ENCODE measurements at regions not wholly inside any gene's neighbourhood (a gene's known extent, or its start where the extent isn't known, plus 50 kb on each side); places are given as distances from the start of the nearest gene placed in this dataset.

DNA sequence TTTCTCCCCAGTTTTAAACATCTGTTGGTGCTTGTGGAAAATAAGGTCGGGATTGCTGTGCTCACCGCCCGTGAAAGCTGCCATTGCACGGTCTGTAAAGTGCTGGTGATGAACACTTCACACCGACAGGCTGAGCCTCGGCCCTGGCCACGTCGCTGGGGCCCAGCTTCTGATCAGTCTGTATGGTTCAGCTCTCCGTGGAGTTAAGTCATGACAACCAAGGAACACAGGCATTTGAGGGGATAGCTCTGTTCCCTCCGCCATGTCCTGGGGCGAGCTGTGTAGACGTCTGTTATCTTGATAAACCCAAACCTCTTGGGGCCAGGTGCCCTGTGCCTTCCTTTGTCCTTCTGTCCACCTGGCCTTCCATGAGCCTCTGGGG is 110.6 kb downstream of the METRNL start:
- CTCF ChIA-PET, result interaction anchor here (1.0 kb wide), 1 partner anchor 10 kb away, joined by 3 read pairs; no protein-coding TSS in a partner anchor
- POLR2A ChIA-PET, result no interaction called here
- no peak overlapping the region for H3K4me2 ChIP-seq
- DNase-seq (ENCODE audit: low read depth in 1 of 2, low spot score in 1 of 2) (no peak), FAIRE-seq (no peak), ATAC-seq (no peak)
- peaks cover 3% of the 10 kb centered on the region; the same call in 1 of the 3 replicates for H3K9me3 ChIP-seq
- no peaks in the 10 kb centered on the region for H3K4me1 ChIP-seq
- H3K4me3 ChIP-seq, result no peak overlapping the region
- no peak for TF ChIP-seq PHF8 (IDR thresholded peaks at IDR 0.05; ENCODE audit: borderline replicate concordance, low read depth)
- TF ChIP-seq JUNB (IDR thresholded peaks at IDR 0.05), result no peak
- no peak for TF ChIP-seq HOXA7 (CRISPR knock-in tag; IDR thresholded peaks at IDR 0.05)
- no peak for TF ChIP-seq GATA3 (IDR thresholded peaks at IDR 0.05; ENCODE audit: borderline replicate concordance)
- TF ChIP-seq ZNF302 (CRISPR knock-in tag; IDR thresholded peaks at IDR 0.05), result no peak
- TF ChIP-seq KDM5A (IDR thresholded peaks at IDR 0.05), result no peak
- TF ChIP-seq RFX5 (IDR thresholded peaks at IDR 0.05), result no peak
- TF ChIP-seq NR3C1 (IDR thresholded peaks at IDR 0.05), result no peak
- TF ChIP-seq, protein P1, sequence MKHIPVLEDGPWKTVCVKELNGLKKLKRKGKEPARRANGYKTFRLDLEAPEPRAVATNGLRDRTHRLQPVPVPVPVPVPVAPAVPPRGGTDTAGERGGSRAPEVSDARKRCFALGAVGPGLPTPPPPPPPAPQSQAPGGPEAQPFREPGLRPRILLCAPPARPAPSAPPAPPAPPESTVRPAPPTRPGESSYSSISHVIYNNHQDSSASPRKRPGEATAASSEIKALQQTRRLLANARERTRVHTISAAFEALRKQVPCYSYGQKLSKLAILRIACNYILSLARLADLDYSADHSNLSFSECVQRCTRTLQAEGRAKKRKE (CRISPR knock-in tag; IDR thresholded peaks at IDR 0.05; ENCODE audit: low read depth), result no peak
- TF ChIP-seq HOXB13 (CRISPR knock-in tag; IDR thresholded peaks at IDR 0.05; ENCODE audit: low read depth), result no peak
- no peak for TF ChIP-seq TP53 (CRISPR knock-in tag; IDR thresholded peaks at IDR 0.05)
- TF ChIP-seq ZC3H11A (IDR thresholded peaks at IDR 0.05), result no peak
- no peak for TF ChIP-seq CHD4 (IDR thresholded peaks at IDR 0.05; ENCODE audit: borderline replicate concordance)
- 83% methylated on average over 12 of the region's 12 CpGs for WGBS (ENCODE audit: missing lambda C conversion rate)
- no peak overlapping the region for H3K27ac ChIP-seq

- Histone ChIP-seq H3K4me2 (no peak overlapping the region), H3K4me3 (no peak overlapping the region), H3K9me3 (peaks cover 3% of the 10 kb centered on the region; the same call in 1 of the 3 replicates), H3K4me1 (no peaks in the 10 kb centered on the region), H3K27ac (no peak overlapping the region)
- WGBS (ENCODE audit: missing lambda C conversion rate), result 59% methylated on average over 16 of the region's 21 CpGs
- ChIA-PET CTCF (interaction anchor here (1.0 kb wide), 1 partner anchor 11 kb away, joined by 3 read pairs; no protein-coding TSS in a partner anchor), POLR2A (no interaction called here)
- FAIRE-seq, result no peak
- DNase-seq (ENCODE audit: low read depth in 1 of 2, low spot score in 1 of 2), result no peak
- ATAC-seq, result no peak
- TF ChIP-seq, protein P2, sequence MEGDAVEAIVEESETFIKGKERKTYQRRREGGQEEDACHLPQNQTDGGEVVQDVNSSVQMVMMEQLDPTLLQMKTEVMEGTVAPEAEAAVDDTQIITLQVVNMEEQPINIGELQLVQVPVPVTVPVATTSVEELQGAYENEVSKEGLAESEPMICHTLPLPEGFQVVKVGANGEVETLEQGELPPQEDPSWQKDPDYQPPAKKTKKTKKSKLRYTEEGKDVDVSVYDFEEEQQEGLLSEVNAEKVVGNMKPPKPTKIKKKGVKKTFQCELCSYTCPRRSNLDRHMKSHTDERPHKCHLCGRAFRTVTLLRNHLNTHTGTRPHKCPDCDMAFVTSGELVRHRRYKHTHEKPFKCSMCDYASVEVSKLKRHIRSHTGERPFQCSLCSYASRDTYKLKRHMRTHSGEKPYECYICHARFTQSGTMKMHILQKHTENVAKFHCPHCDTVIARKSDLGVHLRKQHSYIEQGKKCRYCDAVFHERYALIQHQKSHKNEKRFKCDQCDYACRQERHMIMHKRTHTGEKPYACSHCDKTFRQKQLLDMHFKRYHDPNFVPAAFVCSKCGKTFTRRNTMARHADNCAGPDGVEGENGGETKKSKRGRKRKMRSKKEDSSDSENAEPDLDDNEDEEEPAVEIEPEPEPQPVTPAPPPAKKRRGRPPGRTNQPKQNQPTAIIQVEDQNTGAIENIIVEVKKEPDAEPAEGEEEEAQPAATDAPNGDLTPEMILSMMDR (IDR thresholded peaks at IDR 0.05), result no peak
- no peak for TF ChIP-seq FOSL2 (IDR thresholded peaks at IDR 0.05)
- no peak for TF ChIP-seq FOSL2 (CRISPR knock-in tag; IDR thresholded peaks at IDR 0.05)
- no peak for TF ChIP-seq ZFP36 (IDR thresholded peaks at IDR 0.05; ENCODE audit: borderline replicate concordance, partially characterized antibody)
- TF ChIP-seq JUN (IDR thresholded peaks at IDR 0.05), result no peak
- TF ChIP-seq RCOR1 (IDR thresholded peaks at IDR 0.05; ENCODE audit: low read depth, low read length), result no peak
- TF ChIP-seq MAFK (IDR thresholded peaks at IDR 0.05; ENCODE audit: partially characterized antibody), result no peak
- TF ChIP-seq, protein P3, sequence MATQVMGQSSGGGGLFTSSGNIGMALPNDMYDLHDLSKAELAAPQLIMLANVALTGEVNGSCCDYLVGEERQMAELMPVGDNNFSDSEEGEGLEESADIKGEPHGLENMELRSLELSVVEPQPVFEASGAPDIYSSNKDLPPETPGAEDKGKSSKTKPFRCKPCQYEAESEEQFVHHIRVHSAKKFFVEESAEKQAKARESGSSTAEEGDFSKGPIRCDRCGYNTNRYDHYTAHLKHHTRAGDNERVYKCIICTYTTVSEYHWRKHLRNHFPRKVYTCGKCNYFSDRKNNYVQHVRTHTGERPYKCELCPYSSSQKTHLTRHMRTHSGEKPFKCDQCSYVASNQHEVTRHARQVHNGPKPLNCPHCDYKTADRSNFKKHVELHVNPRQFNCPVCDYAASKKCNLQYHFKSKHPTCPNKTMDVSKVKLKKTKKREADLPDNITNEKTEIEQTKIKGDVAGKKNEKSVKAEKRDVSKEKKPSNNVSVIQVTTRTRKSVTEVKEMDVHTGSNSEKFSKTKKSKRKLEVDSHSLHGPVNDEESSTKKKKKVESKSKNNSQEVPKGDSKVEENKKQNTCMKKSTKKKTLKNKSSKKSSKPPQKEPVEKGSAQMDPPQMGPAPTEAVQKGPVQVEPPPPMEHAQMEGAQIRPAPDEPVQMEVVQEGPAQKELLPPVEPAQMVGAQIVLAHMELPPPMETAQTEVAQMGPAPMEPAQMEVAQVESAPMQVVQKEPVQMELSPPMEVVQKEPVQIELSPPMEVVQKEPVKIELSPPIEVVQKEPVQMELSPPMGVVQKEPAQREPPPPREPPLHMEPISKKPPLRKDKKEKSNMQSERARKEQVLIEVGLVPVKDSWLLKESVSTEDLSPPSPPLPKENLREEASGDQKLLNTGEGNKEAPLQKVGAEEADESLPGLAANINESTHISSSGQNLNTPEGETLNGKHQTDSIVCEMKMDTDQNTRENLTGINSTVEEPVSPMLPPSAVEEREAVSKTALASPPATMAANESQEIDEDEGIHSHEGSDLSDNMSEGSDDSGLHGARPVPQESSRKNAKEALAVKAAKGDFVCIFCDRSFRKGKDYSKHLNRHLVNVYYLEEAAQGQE (IDR thresholded peaks at IDR 0.05), result no peak
- TF ChIP-seq CHD4 (IDR thresholded peaks at IDR 0.05; ENCODE audit: borderline replicate concordance), result no peak
- TF ChIP-seq NFE2L2 (conservative IDR thresholded peaks at IDR 0.05; ENCODE audit: low read length), result no peak
- no peak for TF ChIP-seq RAD21 (conservative IDR thresholded peaks at IDR 0.05 in 1 of 2, IDR thresholded peaks at IDR 0.05 in 1 of 2)
- no peak for TF ChIP-seq PBX3 (IDR thresholded peaks at IDR 0.05)
- TF ChIP-seq PHF8 (IDR thresholded peaks at IDR 0.05; ENCODE audit: borderline replicate concordance, low read depth), result no peak
- no peak for TF ChIP-seq ZSCAN20 (CRISPR knock-in tag; IDR thresholded peaks at IDR 0.05)
- TF ChIP-seq, protein P1 (CRISPR knock-in tag; IDR thresholded peaks at IDR 0.05; ENCODE audit: low read depth), result no peak
- TF ChIP-seq RARB (CRISPR knock-in tag; IDR thresholded peaks at IDR 0.05), result no peak
- no peak for TF ChIP-seq RFX5 (IDR thresholded peaks at IDR 0.05)
- TF ChIP-seq MAZ (IDR thresholded peaks at IDR 0.05; ENCODE audit: borderline replicate concordance, low read depth, low read length), result no peak
- TF ChIP-seq BCL3 (IDR thresholded peaks at IDR 0.05), result no peak
Observed at GRCh38 chr17:83190601-83191387, 111.4 kb downstream of the METRNL start.

All from A549 (cell line).